IMR-90 (cell line): ENCODE measurements at regions not wholly inside any gene's neighbourhood (a gene's known extent, or its start where the extent isn't known, plus 50 kb on each side); places are given as distances from the start of the nearest gene placed in this dataset.

ENCODE experiments used
- ATAC-seq: fragments of 200-7000 bp; cut with Tn5 transposase; 2 replicates; pipeline ENCODE4 v1.9.1; 2020; ENCODE audit warnings: low read depth, mild to moderate bottlenecking, moderate library complexity
- BruUV-seq: library from RNA; stranded (reverse); fragments of 400-500 nt; replicated peaks from 2 replicates; lab custom pipeline; 2021; lab: Mats Ljungman, UMichigan
- CTCF ChIA-PET: fragments of 300-600 bp; formaldehyde crosslinking; extraction: SDS; loops from one replicate; lab custom pipeline; 2021; ENCODE audit warnings: antibody characterized with exemption; lab: Yijun Ruan, JAX
- POLR2A ChIA-PET: fragments of 300-600 bp; sonication (Branson Sonifier 250); formaldehyde crosslinking; loops from one replicate; lab custom pipeline; 2022; ENCODE audit warnings: antibody characterized with exemption; ENCODE audit not compliant: unreplicated experiment; lab: Charles Lee
- DNase-seq: peaks from one replicate; pipeline ENCODE4 v3.0.0; 2013
- H2AFZ ChIP-seq: replicated peaks from 2 replicates; pipeline ENCODE3; 2013; ENCODE audit warnings: low read length, mild to moderate bottlenecking; ENCODE audit not compliant: poor library complexity
- H2AK5ac ChIP-seq: 2 replicates; pipeline ENCODE4 v1.6.1; 2013; ENCODE audit warnings: low read depth, low read length, inconsistent platforms
- H2AK9ac ChIP-seq: replicated peaks from 2 replicates; pipeline ENCODE3; 2013; ENCODE audit warnings: mild to moderate bottlenecking, low read depth, low read length, moderate library complexity; ENCODE audit not compliant: poor library complexity
- H2BK120ac ChIP-seq: 2 replicates; pipeline ENCODE4 v1.6.1; 2013; ENCODE audit warnings: low read depth, low read length, inconsistent platforms
- H2BK15ac ChIP-seq: 3 replicates; pipeline ENCODE4 v1.6.1; 2013; ENCODE audit warnings: low read depth, low read length, inconsistent platforms
- H2BK20ac ChIP-seq: 2 replicates; pipeline ENCODE4 v1.6.1; 2013; ENCODE audit warnings: low read depth, mild to moderate bottlenecking, inconsistent platforms, low read length, moderate library complexity
- H2BK5ac ChIP-seq: 2 replicates; pipeline ENCODE4 v1.6.1; 2013; ENCODE audit warnings: mild to moderate bottlenecking, low read depth, low read length, inconsistent platforms; ENCODE audit not compliant: poor library complexity, severe bottlenecking
- H3K14ac ChIP-seq: replicated peaks from 2 replicates; pipeline ENCODE4 v1.6.1; 2013; ENCODE audit warnings: low read depth, low read length, inconsistent platforms
- H3K18ac ChIP-seq: 2 replicates; pipeline ENCODE4 v1.6.1; 2013; ENCODE audit warnings: low read depth, low read length, control low read depth
- H3K23ac ChIP-seq: 2 replicates; pipeline ENCODE4 v1.6.1; 2013; ENCODE audit warnings: low read depth, low read length, inconsistent platforms
- H3K27ac ChIP-seq: 2 replicates; pipeline ENCODE4 v1.5.1; 2013; ENCODE audit warnings: mild to moderate bottlenecking, control low read depth, low read length; ENCODE audit not compliant: insufficient read depth
- H3K27me3 ChIP-seq: 2 replicates; pipeline ENCODE4 v1.6.1; 2013; ENCODE audit warnings: low read length; ENCODE audit not compliant: control insufficient read depth, insufficient read depth
- H3K36me3 ChIP-seq: 2 replicates; pipeline ENCODE4 v1.6.1; 2013; ENCODE audit warnings: low read length, mixed read lengths; ENCODE audit not compliant: control insufficient read depth, insufficient read depth
- H3K4ac ChIP-seq: 2 replicates; pipeline ENCODE4 v1.6.1; 2013; ENCODE audit warnings: low read depth, low read length, inconsistent platforms
- H3K4me1 ChIP-seq: 2 replicates; pipeline ENCODE4 v1.6.1; 2013; ENCODE audit warnings: low read length, mixed read lengths; ENCODE audit not compliant: control insufficient read depth, insufficient read depth
- H3K4me2 ChIP-seq: 2 replicates; pipeline ENCODE4 v1.6.1; 2013; ENCODE audit warnings: low read depth, mild to moderate bottlenecking, control low read depth, low read length, moderate library complexity
- H3K4me3 ChIP-seq: 2 replicates; pipeline ENCODE4 v1.5.1; 2013; ENCODE audit warnings: low read depth, mild to moderate bottlenecking, control low read depth, low read length, moderate library complexity; ENCODE audit not compliant: insufficient read depth
- H3K56ac ChIP-seq: 2 replicates; pipeline ENCODE4 v1.6.1; 2013; ENCODE audit warnings: low read length, inconsistent platforms; ENCODE audit not compliant: insufficient read depth; ENCODE audit errors: extremely low read depth
- H3K79me1 ChIP-seq, 2 experiments: 2 replicates each; pipeline ENCODE4 v1.6.1; 2013; ENCODE audit warnings: low read length in 2 of 2, inconsistent platforms in 1 of 2, low read depth in 1 of 2
- H3K9ac ChIP-seq: 2 replicates; pipeline ENCODE4 v1.6.1; 2013; ENCODE audit warnings: low read depth, low read length, control low read depth
- H3K9me1 ChIP-seq: 2 replicates; pipeline ENCODE4 v1.6.1; 2013; ENCODE audit warnings: low read length, inconsistent platforms; ENCODE audit not compliant: insufficient read depth
- H3K9me3 ChIP-seq: 2 replicates; pipeline ENCODE4 v1.6.1; 2013; ENCODE audit warnings: low read length; ENCODE audit not compliant: control insufficient read depth, insufficient read depth
- H4K20me1 ChIP-seq: 2 replicates; pipeline ENCODE4 v1.6.1; 2013; ENCODE audit warnings: low read length, inconsistent platforms; ENCODE audit not compliant: insufficient read depth
- H4K5ac ChIP-seq: 2 replicates; pipeline ENCODE4 v1.6.1; 2013; ENCODE audit warnings: mild to moderate bottlenecking, low read depth, low read length, control low read depth
- H4K8ac ChIP-seq, 2 experiments: 2 replicates each; pipeline ENCODE4 v1.6.1; 2013; ENCODE audit warnings: low read depth in 2 of 2, low read length in 2 of 2, control low read depth in 1 of 2, inconsistent platforms in 1 of 2
- H4K91ac ChIP-seq: 2 replicates; pipeline ENCODE4 v1.6.1; 2013; ENCODE audit warnings: low read depth, low read length, inconsistent platforms; ENCODE audit not compliant: insufficient read depth
- BHLHE40 ChIP-seq: fragments of 150-350 bp; IDR thresholded peaks from 2 replicates; pipeline ENCODE4 v1.6.1; 2016; ENCODE audit warnings: mild to moderate bottlenecking, low read depth, low read length
- FOS ChIP-seq: fragments of 150-350 bp; IDR thresholded peaks from 2 replicates; pipeline ENCODE4 v1.6.1; 2016; ENCODE audit warnings: low read depth, low read length
- MAFK ChIP-seq: IDR thresholded peaks from 2 replicates; pipeline ENCODE4 v1.6.1; 2012; ENCODE audit warnings: low read depth, low read length, improper control_type of control experiment
- MXI1 ChIP-seq: IDR thresholded peaks from 2 replicates; pipeline ENCODE4 v1.6.1; 2012; ENCODE audit warnings: low read depth, mild to moderate bottlenecking, low read length, moderate library complexity, borderline replicate concordance
- RAD21 ChIP-seq: IDR thresholded peaks from 2 replicates; pipeline ENCODE4 v1.6.1; 2012; ENCODE audit warnings: low read length, improper control_type of control experiment
- RCOR1 ChIP-seq: IDR thresholded peaks from 2 replicates; pipeline ENCODE4 v1.6.1; 2012; ENCODE audit warnings: mild to moderate bottlenecking, low read length, improper control_type of control experiment; ENCODE audit not compliant: insufficient replicate concordance
- RFX5 ChIP-seq: IDR thresholded peaks from 2 replicates; pipeline ENCODE4 v1.8.0; 2012; ENCODE audit warnings: low read depth, mild to moderate bottlenecking, low read length, moderate library complexity
- SMC3 ChIP-seq: fragments of 150-350 bp; IDR thresholded peaks from 2 replicates; pipeline ENCODE4 v1.6.1; 2016; ENCODE audit warnings: low read depth, mild to moderate bottlenecking, antibody characterized with exemption, low read length, moderate library complexity
- WGBS, 2 experiments: methylation state at CpG; one replicate each; pipeline versions ENCODE4 v1.1.5 to v1.1.7; 2013; ENCODE audit warnings: missing lambda C conversion rate in 2 of 2; ENCODE audit not compliant: insufficient read length in 1 of 2; ENCODE audit errors: extremely low coverage in 2 of 2; 5-methylcytosine and 5-hydroxymethylcytosine counted together
- dilution Hi-C: fragments of 300-500 bp; cut with HindIII; formaldehyde crosslinking; loops from one replicate; pipeline ENCODE4 v1.14.3; 2018; ENCODE audit warnings: low sequenced_read_pairs; ENCODE audit not compliant: unreplicated experiment
- in situ Hi-C: fragments of 300-500 bp; cut with MboI; formaldehyde crosslinking; loops from 3 replicates; pipeline ENCODE4 v1.14.3; 2019; ENCODE audit warnings: low sequenced_read_pairs, inconsistent platforms, mixed read lengths
- intact Hi-C: fragments of 100-400 bp; cut with micrococcal nuclease; formaldehyde crosslinking; loops from 2 replicates; pipeline ENCODE4 v1.10.0; 2022

DNA sequence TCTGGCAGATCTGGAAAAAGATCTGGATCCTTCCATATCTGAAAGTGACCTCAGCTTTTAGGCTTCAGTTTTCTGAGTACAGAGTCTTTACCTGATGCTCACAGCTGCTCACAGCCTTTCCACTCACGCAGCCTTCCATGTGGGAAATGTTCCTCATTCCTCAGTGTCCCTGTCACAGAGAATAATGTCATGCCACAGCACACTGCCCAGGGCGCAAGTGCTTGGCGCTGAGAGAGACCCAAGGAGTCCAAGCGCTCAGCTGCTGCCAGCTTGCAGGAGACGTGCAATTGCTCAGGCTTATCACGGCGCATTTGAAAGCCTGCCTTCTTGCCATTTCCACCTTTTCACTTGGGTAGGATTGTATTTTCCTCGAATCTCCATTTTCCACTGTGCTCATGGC is 271.9 kb upstream of the MKI67 start:
- H2BK5ac ChIP-seq, result no peak overlapping the region
- no peak overlapping the region for H3K56ac ChIP-seq
- H3K79me1 ChIP-seq, result no peaks in the 10 kb centered on the region
- H4K5ac ChIP-seq, result no peak overlapping the region
- H3K14ac ChIP-seq, result no peak overlapping the region
- no peak overlapping the region for H3K4me2 ChIP-seq
- H3K23ac ChIP-seq, result no peak overlapping the region
- no peak overlapping the region for H3K27ac ChIP-seq
- dilution Hi-C loops, result no loop called here
- ChIA-PET POLR2A (no interaction called here), CTCF (no interaction called here)
- H3K4me1 ChIP-seq, result no peaks in the 10 kb centered on the region
- H2AK9ac ChIP-seq, result no peak overlapping the region
- H3K9me3 ChIP-seq, result peaks cover 43% of the 10 kb centered on the region
- H3K27me3 ChIP-seq, result no peaks in the 10 kb centered on the region
- no peak for ATAC-seq
- H2AFZ ChIP-seq, result no peak overlapping the region
- H3K36me3 ChIP-seq, result no peaks in the 10 kb centered on the region
- H2AK5ac ChIP-seq, result no peak overlapping the region
- H3K9me1 ChIP-seq, result no peaks in the 10 kb centered on the region
- H2BK20ac ChIP-seq, result no peak overlapping the region
- H3K9ac ChIP-seq, result no peak overlapping the region
- DNase-seq, result no peak
- intact Hi-C loops, result no loop called here
- no peak overlapping the region for H4K8ac ChIP-seq
- no peak overlapping the region for H2BK120ac ChIP-seq
- no peak overlapping the region for H2BK15ac ChIP-seq
- TF ChIP-seq RFX5 (no peak), RAD21 (no peak), MXI1 (no peak), FOS (no peak), RCOR1 (no peak), BHLHE40 (no peak), SMC3 (no peak), MAFK (no peak)
- no peak overlapping the region for H3K18ac ChIP-seq
- H4K91ac ChIP-seq, result no peak overlapping the region
- BruUV-seq, result no TSS peak
- WGBS, 2 experiments, result no CpG with 5 or more reads among the region's 8 CpGs
- H4K20me1 ChIP-seq, result no peaks in the 10 kb centered on the region
- H3K4me3 ChIP-seq, result no peak overlapping the region
- no peak overlapping the region for H3K4ac ChIP-seq
- in situ Hi-C loops, result no loop called here
